OCI-LY3 (cell line): ENCODE measurements at regions not wholly inside any gene's neighbourhood (a gene's known extent, or its start where the extent isn't known, plus 50 kb on each side); places are given as distances from the start of the nearest gene placed in this dataset.

Experiments used
- H2AFZ ChIP-seq: fragments of 200-600, 300-600 bp; shearing (Covaris generic); 2 replicates; pipeline ENCODE4 v1.6.0; 2014; ENCODE audit warnings: antibody characterized with exemption, low read depth, low read length
- H3K27ac ChIP-seq: fragments of 200-600, 300-600 bp; sonication (generic); 2 replicates; pipeline ENCODE4 v1.5.1; 2014; ENCODE audit warnings: mild to moderate bottlenecking, low read length, moderate library complexity, mixed read lengths
- H3K27me3 ChIP-seq: fragments of 200-600, 300-600 bp; sonication (generic); 2 replicates; pipeline ENCODE4 v1.6.1; 2014; ENCODE audit warnings: low read depth, low read length, mixed read lengths
- H3K36me3 ChIP-seq: fragments of 200-600, 300-600 bp; sonication (generic); replicated peaks from 2 replicates; pipeline ENCODE3; 2014; ENCODE audit warnings: low read depth, low read length, mixed read lengths
- H3K4me1 ChIP-seq: fragments of 300-600, 200-600 bp; sonication (generic); 2 replicates; pipeline ENCODE4 v1.6.1; 2014; ENCODE audit warnings: low read length, mixed read lengths
- H3K4me2 ChIP-seq: fragments of 200-600, 300-600 bp; sonication (generic); 2 replicates; pipeline ENCODE4 v1.6.1; 2014; ENCODE audit warnings: low read length, mixed read lengths
- H3K4me3 ChIP-seq: fragments of 300-600, 200-600 bp; sonication (generic); 2 replicates; pipeline ENCODE4 v1.5.1; 2014; ENCODE audit warnings: antibody characterized with exemption, mild to moderate bottlenecking, low read length, moderate library complexity
- H3K79me2 ChIP-seq: fragments of 300-600, 200-600 bp; shearing (Covaris generic); 2 replicates; pipeline ENCODE4 v1.6.1; 2014; ENCODE audit warnings: mild to moderate bottlenecking, low read length, mixed read lengths
- H3K9ac ChIP-seq: fragments of 300-600, 200-600 bp; shearing (Covaris generic); 2 replicates; pipeline ENCODE4 v1.6.0; 2014; ENCODE audit warnings: mild to moderate bottlenecking, low read length, moderate library complexity
- H3K9me3 ChIP-seq: fragments of 200-600, 300-600 bp; shearing (Covaris generic); 2 replicates; pipeline ENCODE4 v1.6.1; 2014; ENCODE audit warnings: low read length, mixed read lengths; ENCODE audit not compliant: insufficient read depth
- H4K20me1 ChIP-seq: fragments of 200-600, 300-600 bp; sonication (generic); 2 replicates; pipeline ENCODE4 v1.6.1; 2016; ENCODE audit warnings: low read length, mixed read lengths; ENCODE audit not compliant: insufficient read depth
- EZH2phosphoT487 ChIP-seq: fragments of 200-600 bp; shearing (Covaris generic); IDR thresholded peaks from 2 replicates; pipeline ENCODE4 v1.6.1; 2018; ENCODE audit warnings: antibody characterized with exemption, mixed run types, low read depth
- TF ChIP-seq, protein P1 (sequence below): fragments of 200-600, 300-600 bp; sonication (generic); IDR thresholded peaks from 2 replicates; pipeline ENCODE4 v1.5.1; 2014; ENCODE audit warnings: antibody characterized with exemption, low read length, low read depth

DNA sequence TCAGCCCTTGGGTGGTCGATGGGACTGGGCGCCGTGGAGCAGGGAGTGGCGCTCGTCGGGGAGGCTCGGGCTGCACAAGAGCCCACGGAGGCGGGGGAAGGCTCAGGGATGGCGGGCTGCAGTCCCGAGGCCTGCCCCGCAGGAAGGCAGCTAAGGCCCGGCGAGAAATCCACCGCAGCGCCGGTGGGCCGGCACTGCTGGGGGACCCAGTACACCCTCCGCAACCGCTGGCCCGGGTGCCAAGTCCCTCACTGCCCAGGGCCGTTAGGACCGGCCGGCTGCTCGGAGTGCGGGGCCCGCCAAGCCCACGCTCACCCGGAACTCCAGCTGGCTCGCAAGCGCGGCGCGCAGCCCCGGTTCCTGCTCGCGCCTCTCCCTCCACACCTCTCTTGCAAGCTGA is 138.4 kb downstream of the BAMBI start:
- no peak overlapping the region for H3K9ac ChIP-seq
- H3K4me3 ChIP-seq, result no peak overlapping the region
- H3K27me3 ChIP-seq, result no peaks in the 10 kb centered on the region
- H3K4me1 ChIP-seq, result no peaks in the 10 kb centered on the region; the same call in 1 of the 2 replicates
- no peaks in the 10 kb centered on the region for H4K20me1 ChIP-seq
- no peaks in the 10 kb centered on the region for H3K79me2 ChIP-seq
- TF ChIP-seq, protein P1, sequence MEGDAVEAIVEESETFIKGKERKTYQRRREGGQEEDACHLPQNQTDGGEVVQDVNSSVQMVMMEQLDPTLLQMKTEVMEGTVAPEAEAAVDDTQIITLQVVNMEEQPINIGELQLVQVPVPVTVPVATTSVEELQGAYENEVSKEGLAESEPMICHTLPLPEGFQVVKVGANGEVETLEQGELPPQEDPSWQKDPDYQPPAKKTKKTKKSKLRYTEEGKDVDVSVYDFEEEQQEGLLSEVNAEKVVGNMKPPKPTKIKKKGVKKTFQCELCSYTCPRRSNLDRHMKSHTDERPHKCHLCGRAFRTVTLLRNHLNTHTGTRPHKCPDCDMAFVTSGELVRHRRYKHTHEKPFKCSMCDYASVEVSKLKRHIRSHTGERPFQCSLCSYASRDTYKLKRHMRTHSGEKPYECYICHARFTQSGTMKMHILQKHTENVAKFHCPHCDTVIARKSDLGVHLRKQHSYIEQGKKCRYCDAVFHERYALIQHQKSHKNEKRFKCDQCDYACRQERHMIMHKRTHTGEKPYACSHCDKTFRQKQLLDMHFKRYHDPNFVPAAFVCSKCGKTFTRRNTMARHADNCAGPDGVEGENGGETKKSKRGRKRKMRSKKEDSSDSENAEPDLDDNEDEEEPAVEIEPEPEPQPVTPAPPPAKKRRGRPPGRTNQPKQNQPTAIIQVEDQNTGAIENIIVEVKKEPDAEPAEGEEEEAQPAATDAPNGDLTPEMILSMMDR, result no peak
- TF ChIP-seq EZH2phosphoT487, result no peak
- no peak overlapping the region for H3K4me2 ChIP-seq
- no peaks in the 10 kb centered on the region for H3K9me3 ChIP-seq
- no peak overlapping the region for H2AFZ ChIP-seq
- no peak overlapping the region for H3K27ac ChIP-seq
- H3K36me3 ChIP-seq, result no peaks in the 10 kb centered on the region

DNA sequence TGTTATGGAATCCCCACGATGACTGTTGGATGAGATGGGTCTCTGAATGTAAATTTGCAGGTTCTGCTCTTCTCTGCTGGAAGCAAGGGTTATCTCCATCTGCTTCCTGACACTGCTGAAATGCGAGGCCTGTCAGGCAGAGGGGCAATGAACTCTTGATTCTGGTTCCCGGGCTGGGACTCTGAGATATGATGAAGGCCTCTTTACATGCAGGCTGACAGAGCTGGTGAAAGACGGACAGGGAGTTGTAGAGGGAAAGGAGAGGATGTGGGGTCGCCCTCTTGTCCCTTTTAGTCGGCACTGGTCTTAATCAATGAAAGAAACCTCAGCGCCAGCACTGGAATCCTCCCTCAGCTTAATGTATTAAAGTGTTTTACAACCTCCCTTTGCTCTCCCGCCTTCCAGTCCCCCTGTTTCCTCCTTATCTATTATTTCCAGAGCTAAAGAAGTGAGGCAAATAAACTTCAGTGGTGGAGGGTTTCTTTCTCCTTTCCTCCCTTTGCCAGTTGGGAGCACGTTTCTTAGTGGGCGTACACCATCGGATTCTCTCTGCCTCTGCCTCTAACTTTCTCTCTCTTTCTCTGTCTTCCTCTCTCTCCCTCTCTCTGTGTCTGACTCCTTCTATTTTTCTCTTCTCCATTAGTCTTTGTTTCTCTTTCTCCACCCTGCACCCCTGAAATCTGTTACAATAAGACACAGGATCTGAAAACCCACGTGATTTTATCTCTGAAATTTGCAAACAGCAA is 145.6 kb downstream of the BAMBI start:
- Histone ChIP-seq H3K4me3 (no peak overlapping the region), H2AFZ (no peak overlapping the region)

DNA sequence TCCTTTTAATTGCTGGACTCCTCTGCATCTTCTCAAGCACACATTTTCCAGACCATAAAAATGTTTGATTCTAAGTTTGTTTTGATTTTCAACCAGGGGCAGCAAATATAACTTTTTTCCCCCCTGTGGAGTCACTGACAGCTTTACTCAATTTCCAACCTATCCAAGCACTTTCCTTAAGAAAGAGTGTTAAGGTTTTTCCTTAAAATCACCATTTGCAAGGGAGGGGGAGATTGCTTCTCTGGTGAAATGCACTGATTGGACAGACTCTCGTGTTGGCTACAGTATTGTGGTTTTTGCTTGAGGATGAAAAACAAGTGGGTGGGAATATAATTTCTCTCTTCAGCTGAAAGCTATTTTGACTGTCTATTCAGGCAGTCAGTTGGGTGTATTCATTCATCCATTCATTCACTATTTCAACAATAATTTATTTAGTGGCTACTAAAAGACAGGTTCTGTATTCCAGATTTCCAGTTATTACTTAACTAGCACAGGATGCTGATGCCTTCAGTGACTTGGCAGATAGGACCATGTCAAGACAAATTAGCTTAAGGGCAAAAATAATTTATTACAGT is 146.3 kb downstream of the BAMBI start:
- H3K27me3 ChIP-seq, result no peaks in the 10 kb centered on the region
- H3K9me3 ChIP-seq, result no peaks in the 10 kb centered on the region
- H3K27ac ChIP-seq, result no peak overlapping the region
- no peaks in the 10 kb centered on the region for H3K4me1 ChIP-seq
- H3K36me3 ChIP-seq, result no peaks in the 10 kb centered on the region
- H3K4me2 ChIP-seq, result no peak overlapping the region
- H4K20me1 ChIP-seq, result no peaks in the 10 kb centered on the region
- H3K79me2 ChIP-seq, result no peaks in the 10 kb centered on the region
- TF ChIP-seq, protein P1, result no peak
- no peak for TF ChIP-seq EZH2phosphoT487
- H3K4me3 ChIP-seq, result no peak overlapping the region
- H2AFZ ChIP-seq, result no peak overlapping the region
- no peak overlapping the region for H3K9ac ChIP-seq

More for the DNA sequence above, 145.6 kb downstream of the BAMBI start:
- Histone ChIP-seq H3K9me3 (no peaks in the 10 kb centered on the region), H3K36me3 (no peaks in the 10 kb centered on the region), H3K27ac (no peak overlapping the region), H3K9ac (no peak overlapping the region), H3K4me1 (no peaks in the 10 kb centered on the region), H4K20me1 (no peaks in the 10 kb centered on the region), H3K79me2 (no peaks in the 10 kb centered on the region), H3K4me2 (no peak overlapping the region), H3K27me3 (no peaks in the 10 kb centered on the region)
- TF ChIP-seq EZH2phosphoT487, result no peak
- TF ChIP-seq, protein P1, result no peak

DNA sequence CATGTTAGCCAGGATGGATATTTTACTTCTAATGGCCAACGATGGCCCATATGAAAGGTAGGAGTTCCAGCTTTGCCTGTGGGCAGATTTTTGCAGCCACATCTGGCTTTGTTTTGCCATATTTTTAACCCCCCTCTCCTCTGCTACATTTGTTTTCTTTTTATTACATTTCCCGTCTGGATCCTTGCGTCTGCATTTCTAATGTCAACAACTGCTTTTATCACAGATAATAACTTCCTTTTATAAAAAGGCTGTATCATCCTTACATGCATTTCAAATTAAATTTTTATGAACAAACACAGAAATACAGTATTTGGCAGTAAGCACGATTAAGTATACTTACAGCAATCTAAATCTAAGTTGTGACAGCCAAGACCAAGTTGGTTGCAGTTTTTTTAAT is 156.0 kb downstream of the BAMBI start:
- TF ChIP-seq EZH2phosphoT487, result no peak
- TF ChIP-seq, protein P1, result no peak
- no peak overlapping the region for H3K4me3 ChIP-seq
- H3K4me1 ChIP-seq, result no peaks in the 10 kb centered on the region
- no peaks in the 10 kb centered on the region for H3K27me3 ChIP-seq
- H3K79me2 ChIP-seq, result no peaks in the 10 kb centered on the region
- no peak overlapping the region for H3K4me2 ChIP-seq
- no peak overlapping the region for H3K9ac ChIP-seq
- H4K20me1 ChIP-seq, result no peaks in the 10 kb centered on the region
- no peak overlapping the region for H3K27ac ChIP-seq
- H3K9me3 ChIP-seq, result no peaks in the 10 kb centered on the region
- H2AFZ ChIP-seq, result no peak overlapping the region
- no peaks in the 10 kb centered on the region for H3K36me3 ChIP-seq
